ENCODE measurements at regions not wholly inside any gene's neighbourhood (a gene's known extent, or its start where the extent isn't known, plus 50 kb on each side); places are given as distances from the start of the nearest gene placed in this dataset.

- TF ChIP-seq CTCF (IDR thresholded peaks at IDR 0.05 in 4 of 5, conservative IDR thresholded peaks at IDR 0.05 in 1 of 5) (no peak), POLR2A (IDR thresholded peaks at IDR 0.05) (no peak)
Measured at GRCh38 chr15:72952151-72952550, 100.1 kb upstream of the NEO1 start.
